WI38 (cell line): ENCODE measurements at regions not wholly inside any gene's neighbourhood (a gene's known extent, or its start where the extent isn't known, plus 50 kb on each side); places are given as distances from the start of the nearest gene placed in this dataset.

Experiments
- H3K4me3 ChIP-seq: 2 replicates; pipeline ENCODE4 v1.5.1; 2011; ENCODE audit warnings: low read depth, mild to moderate bottlenecking, control low read depth, low read length
- CTCF ChIP-seq: IDR thresholded peaks from 2 replicates; pipeline ENCODE4 v1.5.1; 2012; ENCODE audit warnings: low read depth, mild to moderate bottlenecking, control low read depth, low read length

- no peak for TF ChIP-seq CTCF
These were observed 1403.1 kb upstream of the TENM3 start for GRCh38 chr4:180840142-180840541.

GRCh38 chr4:180850318-180850940 lies 1392.8 kb upstream of the TENM3 start:
- TF ChIP-seq CTCF, result no peak
- H3K4me3 ChIP-seq, result no peak overlapping the region

More at GRCh38 chr4:180840142-180840541, 1403.1 kb upstream of the TENM3 start:
- no peak overlapping the region for H3K4me3 ChIP-seq

- H3K4me3 ChIP-seq, result no peak overlapping the region
- no peak for TF ChIP-seq CTCF
These were observed 1390.5 kb upstream of the TENM3 start for GRCh38 chr4:180852738-180853137.

- no peak for TF ChIP-seq CTCF
- no peak overlapping the region for H3K4me3 ChIP-seq
These were observed 1388.0 kb upstream of the TENM3 start for GRCh38 chr4:180855184-180855583.

GRCh38 chr4:180860089-180860720 lies 1383.0 kb upstream of the TENM3 start:
- TF ChIP-seq CTCF, result no peak

GRCh38 chr4:180861651-180862050 lies 1381.6 kb upstream of the TENM3 start:
- no peak for TF ChIP-seq CTCF
- no peak overlapping the region for H3K4me3 ChIP-seq

More at GRCh38 chr4:180860089-180860720, 1383.0 kb upstream of the TENM3 start:
- no peak overlapping the region for H3K4me3 ChIP-seq

GRCh38 chr4:180866933-180867643 lies 1376.1 kb upstream of the TENM3 start:
- no peak for TF ChIP-seq CTCF
- no peak overlapping the region for H3K4me3 ChIP-seq
